HT1080 (cell line): ENCODE measurements at regions not wholly inside any gene's neighbourhood (a gene's known extent, or its start where the extent isn't known, plus 50 kb on each side); places are given as distances from the start of the nearest gene placed in this dataset.
"Not testable (repeated sequence)": the region's sequence is repeated elsewhere in the genome, so short reads cannot be mapped to it uniquely, and the experiment has no call there.

ENCODE experiments used
- DNase-seq: peaks from one replicate; pipeline ENCODE4 v3.0.0-alpha.2; 2015; ENCODE audit warnings: low read depth

GRCh38 chr4:24209131-24209530 is 319.3 kb upstream of the PPARGC1A start:
- no peak for DNase-seq

- DNase-seq: no peak
These were observed 318.8 kb upstream of the PPARGC1A start for GRCh38 chr4:24208691-24209090.

GRCh38 chr4:24204708-24205107 is 314.9 kb upstream of the PPARGC1A start:
- DNase-seq: not testable (repeated sequence)

- DNase-seq: no peak
These were observed 314.1 kb upstream of the PPARGC1A start for GRCh38 chr4:24203926-24204325.

- DNase-seq: no peak
These were observed 312.7 kb upstream of the PPARGC1A start for GRCh38 chr4:24202579-24202978.

GRCh38 chr4:24197955-24198354 is 308.1 kb upstream of the PPARGC1A start:
- DNase-seq: no peak

- no peak for DNase-seq
These were observed 306.9 kb upstream of the PPARGC1A start for GRCh38 chr4:24196785-24197184.

- no peak for DNase-seq
These were observed 306.3 kb upstream of the PPARGC1A start for GRCh38 chr4:24195991-24196736.

GRCh38 chr4:24192018-24192641 is 302.3 kb upstream of the PPARGC1A start:
- no peak for DNase-seq

- DNase-seq: no peak
These were observed 301.2 kb upstream of the PPARGC1A start for GRCh38 chr4:24190761-24191695.

- DNase-seq: no peak
These were observed 298.6 kb upstream of the PPARGC1A start for GRCh38 chr4:24188459-24188858.

- DNase-seq: no peak
These were observed 296.6 kb upstream of the PPARGC1A start for GRCh38 chr4:24186466-24186865.

- DNase-seq: no peak
These were observed 291.2 kb upstream of the PPARGC1A start for GRCh38 chr4:24181005-24181404.

- DNase-seq: no peak
These were observed 290.7 kb upstream of the PPARGC1A start for GRCh38 chr4:24180586-24180985.

GRCh38 chr4:24179201-24179840 is 289.5 kb upstream of the PPARGC1A start:
- no peak for DNase-seq

- DNase-seq: not testable (repeated sequence)
These were observed 287.6 kb upstream of the PPARGC1A start for GRCh38 chr4:24177443-24177842.

- DNase-seq: no peak
These were observed 285.9 kb upstream of the PPARGC1A start for GRCh38 chr4:24175707-24176106.

- DNase-seq: no peak
These were observed 284.8 kb upstream of the PPARGC1A start for GRCh38 chr4:24174602-24175001.

GRCh38 chr4:24172406-24172805 is 282.6 kb upstream of the PPARGC1A start:
- DNase-seq: no peak

- DNase-seq: no peak
These were observed 280.1 kb upstream of the PPARGC1A start for GRCh38 chr4:24169956-24170355.

GRCh38 chr4:24168658-24169057 is 278.8 kb upstream of the PPARGC1A start:
- no peak for DNase-seq

GRCh38 chr4:24166501-24166900 is 276.7 kb upstream of the PPARGC1A start:
- no peak for DNase-seq
